Posterior cingulate gyrus (tissue), 11 donors: ENCODE measurements at regions not wholly inside any gene's neighbourhood (a gene's known extent, or its start where the extent isn't known, plus 50 kb on each side); places are given as distances from the start of the nearest gene placed in this dataset.
"Not testable (repeated sequence)": the region's sequence is repeated elsewhere in the genome, so short reads cannot be mapped to it uniquely, and the experiment has no call there.

Source experiments
- DNase-seq, 10 donors: peaks; one replicate each; pipeline versions ENCODE4 v3.0.0 to v3.0.0-alpha.2; 2020 to 2021; ENCODE audit warnings: mixed read lengths in 3 of 10
- intact Hi-C: fragments of 100-400 bp; cut with DNase I; formaldehyde crosslinking; loops from one replicate; pipeline ENCODE4 v1.15.1; 2023

- DNase-seq: no peak
- intact Hi-C loops: no loop called here
Measured at GRCh38 chr4:164606478-164606877, 147.5 kb upstream of the SMIM31 start.

DNA sequence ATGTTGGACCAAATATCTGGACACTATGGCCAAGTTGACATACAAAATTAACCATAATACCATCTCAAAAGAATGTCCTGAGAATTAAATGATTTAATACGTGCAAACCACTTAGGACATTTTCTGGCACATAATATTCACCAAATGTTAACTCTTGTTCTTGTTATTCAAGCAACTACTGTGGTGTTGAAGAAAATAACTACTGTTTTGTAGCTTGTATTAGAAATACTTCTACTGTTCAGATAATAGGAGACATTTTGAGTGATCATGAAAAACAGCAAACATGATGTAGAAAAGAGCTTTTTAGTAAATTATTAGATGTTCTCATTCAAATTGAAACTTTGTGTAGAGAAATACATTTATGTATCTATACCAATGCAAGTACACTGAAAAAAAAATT, 140.7 kb upstream of the SMIM31 start:
- no peak for DNase-seq

GRCh38 chr4:164613792-164614191, 140.1 kb upstream of the SMIM31 start:
- intact Hi-C loops: no loop called here
- DNase-seq: no peak

More for the DNA sequence above, 140.7 kb upstream of the SMIM31 start:
- intact Hi-C loops: no loop called here

DNA sequence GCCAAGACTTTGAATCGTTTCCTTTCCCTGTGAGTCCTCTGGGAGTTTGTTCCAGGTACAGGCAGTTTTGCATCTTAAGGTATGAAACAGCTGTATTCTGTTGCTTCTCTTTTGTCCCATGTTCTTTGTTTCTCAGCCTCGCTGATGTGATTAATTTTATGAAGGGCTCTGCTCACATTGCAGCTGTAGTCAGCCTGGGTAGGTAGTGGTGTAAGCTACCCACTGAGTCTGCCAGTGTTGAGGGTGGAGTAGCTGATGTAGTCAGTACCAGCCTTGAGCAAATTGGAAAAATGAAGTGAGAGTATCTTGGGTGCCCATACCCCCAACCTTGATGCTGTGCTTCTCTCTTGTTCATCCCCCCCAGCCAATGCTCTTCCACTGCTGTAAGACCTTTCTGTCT, 139.6 kb upstream of the SMIM31 start:
- no peak for DNase-seq
- intact Hi-C loops: no loop called here

DNA sequence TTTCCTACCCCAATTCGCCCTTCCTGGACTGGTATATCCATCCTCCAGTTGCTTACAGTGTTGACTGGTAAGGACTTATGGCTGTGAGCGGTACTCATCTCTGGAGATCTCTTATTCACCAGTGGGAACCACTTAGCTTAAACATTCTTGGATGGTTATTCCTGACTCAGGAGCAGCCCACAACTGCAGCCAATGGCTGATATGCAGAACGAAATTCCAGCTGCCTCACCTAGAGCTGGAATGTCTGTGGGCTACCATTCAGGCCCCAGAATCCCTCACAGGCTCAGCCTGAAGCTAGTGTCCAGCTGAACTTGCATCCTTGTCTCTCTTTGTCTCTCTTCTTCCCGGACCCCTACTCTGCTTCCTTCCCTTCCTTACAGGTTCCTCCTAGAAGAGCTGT, 138.9 kb upstream of the SMIM31 start:
- intact Hi-C loops: no loop called here
- no peak for DNase-seq

DNA sequence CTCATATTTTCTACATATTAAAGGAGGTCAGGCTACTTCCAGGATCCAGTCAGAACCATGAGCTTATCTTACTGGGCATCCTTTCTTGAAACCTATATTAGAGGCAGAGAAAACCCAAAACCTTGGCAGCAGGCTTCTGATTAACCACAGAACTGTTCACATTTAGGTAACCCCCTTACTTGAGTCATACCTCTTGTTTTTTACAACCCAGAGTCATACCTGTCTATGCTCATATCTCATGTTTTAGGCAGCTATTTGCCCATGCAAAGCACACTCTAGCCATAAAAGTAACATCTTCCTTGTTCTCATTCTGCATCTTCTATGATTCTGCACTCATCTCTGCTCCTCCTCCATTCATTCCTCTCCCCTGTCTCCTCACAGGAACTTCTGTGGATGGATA, 138.0 kb upstream of the SMIM31 start:
- intact Hi-C loops: no loop called here
- DNase-seq: no peak

DNA sequence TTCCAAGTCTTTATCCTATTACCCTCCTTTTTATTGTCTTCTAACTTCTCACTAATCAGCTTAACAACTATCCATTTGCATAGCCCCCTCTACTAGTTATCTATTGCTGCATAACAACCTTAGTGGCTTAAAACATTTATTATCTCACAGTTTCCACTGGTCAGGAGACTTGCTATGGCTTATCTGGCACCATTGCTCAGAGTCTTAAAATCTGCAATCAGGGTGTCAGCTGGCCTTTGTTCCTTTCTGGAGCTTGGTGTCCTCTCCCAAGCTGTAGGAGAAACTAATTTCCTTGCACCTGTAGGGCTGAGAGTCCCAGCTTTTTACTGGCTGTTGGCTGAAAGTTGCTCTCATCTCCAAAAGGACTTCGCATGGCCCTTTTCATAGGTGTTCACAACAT, 137.0 kb upstream of the SMIM31 start:
- intact Hi-C loops: no loop called here
- no peak for DNase-seq

- no peak for DNase-seq
- intact Hi-C loops: no loop called here
Measured at GRCh38 chr4:164617426-164617825, 136.5 kb upstream of the SMIM31 start.

GRCh38 chr4:164617911-164618310, 136.0 kb upstream of the SMIM31 start:
- intact Hi-C loops: no loop called here
- no peak for DNase-seq

GRCh38 chr4:164621886-164622521, 131.9 kb upstream of the SMIM31 start:
- intact Hi-C loops: no loop called here
- no peak for DNase-seq

GRCh38 chr4:164623099-164623498, 130.8 kb upstream of the SMIM31 start:
- intact Hi-C loops: no loop called here

DNA sequence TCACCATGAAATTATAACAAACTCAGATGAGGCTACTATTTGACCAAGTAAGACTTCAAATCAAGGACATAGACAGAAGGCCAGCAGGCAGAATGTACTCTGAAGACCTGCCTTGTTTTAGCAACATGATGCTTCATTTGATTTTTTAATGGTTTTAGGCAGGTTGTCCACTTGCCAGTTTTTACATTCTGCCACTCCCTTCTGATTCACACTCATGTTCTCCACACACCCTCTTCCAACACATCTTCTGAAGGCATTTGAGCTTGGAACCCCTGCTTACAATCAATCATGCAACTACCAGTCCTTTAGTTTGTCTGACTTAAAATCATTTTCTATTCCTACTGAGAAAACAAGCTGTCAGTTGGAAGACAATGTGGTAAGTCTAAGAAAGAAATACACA, 114.9 kb upstream of the SMIM31 start:
- intact Hi-C loops: no loop called here
- no peak for DNase-seq

More at GRCh38 chr4:164623099-164623498, 130.8 kb upstream of the SMIM31 start:
- peak in 1 of 10 donors; percentile 62 for DNase-seq

- intact Hi-C loops: no loop called here
- no peak for DNase-seq
Measured at GRCh38 chr4:164648151-164648848, 105.6 kb upstream of the SMIM31 start.

DNA sequence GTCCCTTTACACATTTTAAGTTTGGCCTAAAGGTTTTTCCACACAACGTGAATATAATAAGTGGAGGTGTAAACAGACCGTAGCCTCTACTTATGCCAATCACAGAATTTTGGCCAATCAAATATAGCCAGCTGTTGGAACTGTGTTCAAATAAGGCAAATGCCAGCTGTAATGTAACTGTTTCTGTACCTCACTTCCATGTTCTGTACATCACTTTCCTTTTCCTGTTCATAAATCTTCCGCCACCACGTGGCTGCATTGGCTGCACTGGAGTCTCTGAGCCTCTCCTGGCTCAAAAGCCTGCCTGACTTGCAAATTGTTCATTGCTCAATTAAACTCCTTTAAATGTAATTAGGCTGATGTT, 105.1 kb upstream of the SMIM31 start:
- no peak for DNase-seq
- intact Hi-C loops: no loop called here

DNA sequence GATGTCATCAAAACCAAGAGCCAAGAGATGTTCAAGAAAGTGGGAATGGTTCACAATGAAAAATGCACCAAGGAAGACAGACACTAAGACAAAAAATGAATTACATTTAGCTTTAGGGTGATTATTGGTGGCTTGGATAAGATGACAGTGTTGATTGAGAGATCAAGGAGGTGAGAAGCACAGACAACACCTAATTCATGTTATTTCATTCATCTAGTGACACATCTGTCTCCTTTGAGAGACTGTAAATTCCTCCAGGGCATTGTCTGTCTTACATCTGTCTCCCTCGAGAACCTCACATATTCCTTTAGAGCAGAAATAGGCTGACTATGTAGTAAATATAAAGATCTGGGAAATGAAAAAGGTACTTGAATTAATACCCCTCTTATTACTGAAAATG, 94.2 kb upstream of the SMIM31 start:
- intact Hi-C loops: no loop called here
- no peak for DNase-seq

DNA sequence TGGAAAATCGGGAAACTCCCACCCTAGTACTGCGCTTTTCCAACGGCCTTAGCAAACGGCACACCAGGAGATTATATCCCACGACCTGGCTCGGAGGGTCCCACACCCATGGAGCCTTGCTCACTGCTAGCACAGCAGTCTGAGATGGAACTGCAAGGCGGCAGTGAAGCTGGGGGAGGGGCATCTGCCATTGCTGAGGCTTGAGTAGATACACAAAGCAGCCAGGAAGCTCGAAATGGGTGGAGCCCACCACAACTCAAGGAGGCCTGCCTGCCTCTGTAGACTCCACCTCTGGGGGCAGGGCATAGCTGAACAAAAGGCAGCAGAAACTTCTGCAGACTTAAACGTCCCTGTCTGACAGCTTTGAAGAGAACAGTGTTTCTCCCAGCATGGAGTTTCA, 77.8 kb upstream of the SMIM31 start:
- intact Hi-C loops, DNase-seq: not testable (repeated sequence)

GRCh38 chr4:164683040-164683439, 70.9 kb upstream of the SMIM31 start:
- DNase-seq: no peak
- intact Hi-C loops: no loop called here

- no peak for DNase-seq
- intact Hi-C loops: no loop called here
Measured at GRCh38 chr4:164695650-164696049, 58.3 kb upstream of the SMIM31 start.

GRCh38 chr4:164700471-164700870, 53.5 kb upstream of the SMIM31 start:
- DNase-seq: peak in 3 of 10 donors; percentile 29 to 68 (median 33)
- intact Hi-C loops: no loop called here

DNA sequence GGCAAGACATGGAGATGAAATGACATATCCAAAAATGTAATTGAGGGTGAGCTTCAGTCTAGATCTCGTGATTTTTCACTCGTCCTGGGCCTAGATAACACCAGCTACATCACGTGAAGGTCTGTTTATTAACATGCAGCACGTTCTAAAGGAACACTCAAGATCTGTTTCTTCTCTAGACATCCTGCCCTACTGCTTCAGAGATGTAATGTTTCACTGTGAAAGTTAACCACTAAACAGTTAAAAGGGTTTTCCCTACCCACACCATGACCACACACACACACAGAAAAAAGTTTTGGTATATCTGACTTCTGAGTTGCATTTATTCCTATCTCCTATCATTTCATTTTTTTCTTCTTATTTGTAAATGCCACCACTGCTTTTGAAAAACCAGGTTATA, 52.3 kb upstream of the SMIM31 start:
- DNase-seq: no peak
- intact Hi-C loops: no loop called here
